Jurkat, Clone E6-1 (cell line): ENCODE measurements at regions not wholly inside any gene's neighbourhood (a gene's known extent, or its start where the extent isn't known, plus 50 kb on each side); places are given as distances from the start of the nearest gene placed in this dataset.
A peak's percentile ranks its signal among the peaks of the same experiment; 100 is the strongest.
"Not testable (repeated sequence)": the region's sequence is repeated elsewhere in the genome, so short reads cannot be mapped to it uniquely, and the experiment has no call there.

Experiments used
- DNase-seq: peaks from one replicate; pipeline ENCODE4 v3.0.0-alpha.2; 2011; ENCODE audit warnings: low read depth, low spot score
- H3K4me3 ChIP-seq: 2 replicates; pipeline ENCODE4 v1.5.1; 2011; ENCODE audit warnings: mild to moderate bottlenecking, low read length, control low read depth, moderate library complexity

DNA sequence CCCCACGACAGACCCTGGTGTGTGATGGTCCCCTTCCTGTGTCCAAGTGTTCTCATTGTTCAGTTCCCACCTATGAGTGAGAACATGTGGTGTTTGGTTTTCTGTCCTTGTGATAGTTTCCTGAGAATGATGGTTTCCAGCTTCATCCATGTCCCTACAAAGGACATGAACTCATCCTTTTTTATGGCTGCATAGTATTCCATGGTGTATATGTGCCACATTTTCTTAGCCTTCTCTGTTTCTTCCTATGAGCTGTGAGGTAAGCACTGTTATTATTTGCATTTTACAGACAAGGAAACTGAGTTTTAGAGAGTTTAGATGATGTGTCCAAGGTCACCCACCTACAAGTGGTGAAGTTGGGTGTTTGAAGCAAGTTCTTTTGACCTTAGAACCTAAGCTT is 51.1 kb upstream of the BNC1 start:
- not testable (repeated sequence) for H3K4me3 ChIP-seq, DNase-seq

DNA sequence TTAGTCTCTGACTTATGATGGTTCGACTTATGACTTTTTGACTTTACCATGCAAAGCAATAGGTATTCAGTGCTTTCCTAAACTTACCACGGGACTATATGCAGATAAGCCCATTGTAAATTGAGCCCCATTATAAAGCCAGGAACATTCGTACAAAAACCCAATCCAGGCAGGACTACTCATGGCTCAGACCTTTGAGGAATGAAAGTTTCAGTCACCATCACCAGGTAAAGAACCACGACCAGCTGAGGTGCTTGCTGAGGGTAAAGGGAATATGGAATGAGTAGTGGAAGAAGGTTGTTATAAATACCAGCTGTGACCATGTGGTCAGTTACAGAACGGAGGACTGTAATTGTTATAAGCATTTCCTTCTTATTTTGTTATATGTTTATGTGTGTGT is 54.9 kb upstream of the BNC1 start:
- no peak for DNase-seq
- H3K4me3 ChIP-seq: no peak overlapping the region

- no peak for DNase-seq
- H3K4me3 ChIP-seq: no peak overlapping the region
Measured at GRCh38 chr15:83340087-83340486, 55.6 kb upstream of the BNC1 start.

GRCh38 chr15:83346342-83346741 is 61.9 kb upstream of the BNC1 start:
- DNase-seq: no peak
- no peak overlapping the region for H3K4me3 ChIP-seq

- no peak for DNase-seq
Measured at GRCh38 chr15:83352119-83352518, 67.7 kb upstream of the BNC1 start.

DNA sequence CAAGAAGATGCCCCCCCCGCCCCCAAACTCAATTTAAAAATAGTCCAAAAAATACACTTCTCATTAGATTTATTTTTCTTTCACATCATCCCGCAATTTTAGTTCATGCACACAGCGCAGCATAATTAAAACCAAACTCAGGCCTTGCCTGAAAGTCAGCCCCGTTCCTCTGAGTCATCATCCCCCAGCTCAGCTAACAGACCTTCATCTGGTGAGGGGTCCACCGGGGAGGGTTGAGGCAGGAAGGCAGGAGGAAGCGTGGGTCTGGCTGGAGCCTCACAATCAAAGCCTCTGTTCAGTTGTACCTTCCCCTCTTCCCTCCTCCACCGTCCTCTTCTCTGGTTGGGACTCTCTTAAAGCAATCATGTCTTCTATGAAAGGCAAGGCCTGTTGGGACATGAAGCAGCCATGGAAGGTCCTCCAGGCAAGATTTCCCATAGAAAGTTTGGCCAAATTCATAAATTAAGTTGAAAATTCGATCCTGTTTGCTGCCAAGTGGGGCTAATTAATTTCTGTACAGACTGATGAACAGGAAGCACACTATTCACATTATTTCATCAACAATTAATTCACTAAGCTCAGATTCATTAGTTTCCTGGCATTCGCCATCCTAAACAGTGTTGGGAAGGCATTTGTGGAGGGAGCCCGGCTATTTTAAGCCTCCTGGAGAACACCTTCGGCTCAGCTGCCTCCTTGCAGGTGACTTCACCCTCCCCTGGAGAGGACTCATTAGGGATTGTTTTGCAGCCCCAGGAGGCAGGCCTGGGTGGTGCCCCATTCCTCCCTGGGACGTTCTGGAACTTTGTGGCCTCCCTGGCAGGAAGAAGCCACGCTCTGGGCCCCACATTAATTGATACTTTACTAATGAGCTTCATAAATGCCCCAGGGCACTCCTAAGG is 72.3 kb upstream of the BNC1 start:
- H3K4me3 ChIP-seq: no peak overlapping the region
- no peak for DNase-seq

More at GRCh38 chr15:83352119-83352518, 67.7 kb upstream of the BNC1 start:
- H3K4me3 ChIP-seq: no peak overlapping the region

DNA sequence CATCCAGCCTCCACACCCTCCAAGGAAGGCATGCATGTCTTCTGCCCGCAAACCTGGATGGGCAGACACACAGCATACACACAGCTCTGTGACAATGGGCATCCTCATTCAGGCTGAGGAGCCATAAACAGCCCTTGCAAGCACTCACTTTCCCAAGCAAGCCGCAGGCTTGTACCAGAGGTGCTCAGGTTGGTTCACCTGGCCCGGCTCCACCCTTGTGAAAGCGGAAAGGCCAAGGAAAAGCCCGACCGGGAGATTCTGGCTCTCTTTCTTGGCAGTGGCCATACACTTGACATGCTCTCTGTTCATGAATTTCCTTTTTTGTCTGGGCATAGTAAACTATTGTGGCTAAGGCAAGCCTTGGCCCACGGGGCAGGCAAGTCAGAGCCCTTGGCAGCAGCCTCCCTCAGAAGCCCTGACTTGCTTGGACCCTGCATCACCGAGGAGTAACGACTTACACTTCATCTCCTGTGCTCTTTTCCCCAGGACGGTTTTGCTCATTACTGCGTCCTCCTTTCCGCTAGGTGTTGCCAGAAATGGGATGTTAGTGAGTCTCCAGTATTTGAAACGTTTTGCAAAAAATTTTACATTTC is 74.6 kb upstream of the BNC1 start:
- DNase-seq: no peak
- H3K4me3 ChIP-seq: no peak overlapping the region

DNA sequence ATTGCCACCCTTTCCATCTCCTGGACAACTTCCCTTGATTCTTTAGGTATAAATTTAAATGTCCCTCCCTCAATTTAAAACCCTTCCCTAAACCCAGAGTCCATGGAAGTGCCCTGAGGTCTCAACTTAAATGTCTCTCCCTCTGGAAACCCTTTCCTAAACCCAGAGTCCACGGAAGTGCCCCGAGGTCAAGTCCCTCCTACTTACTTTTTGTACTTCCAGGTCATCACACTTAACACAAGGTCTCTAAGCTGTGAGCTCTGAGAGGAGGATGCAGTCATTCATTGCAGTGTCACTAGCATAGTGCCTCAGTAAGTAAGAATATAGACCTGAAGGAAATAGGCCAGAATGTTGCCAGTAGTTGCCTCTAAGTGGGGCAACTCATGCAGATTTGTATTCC is 78.2 kb upstream of the BNC1 start:
- H3K4me3 ChIP-seq: no peak overlapping the region
- DNase-seq: no peak

DNA sequence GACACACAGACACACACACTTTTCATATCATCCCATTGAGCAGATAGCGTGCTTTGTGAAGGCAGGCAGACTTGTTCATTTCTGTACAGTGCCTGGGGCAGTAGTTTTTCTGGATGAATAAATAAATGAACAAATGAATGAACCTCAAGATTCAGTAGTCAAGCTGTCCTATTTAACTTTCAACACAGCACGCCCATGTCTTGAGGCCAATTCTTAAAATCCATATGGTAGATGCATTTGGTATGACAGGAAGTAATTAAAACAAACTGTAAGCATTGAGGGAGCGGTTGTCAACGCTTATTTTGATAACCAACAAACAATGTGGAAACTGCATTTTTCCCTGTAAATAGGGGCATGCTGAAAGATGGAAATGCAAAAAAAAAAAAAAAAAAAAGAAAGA is 80.0 kb upstream of the BNC1 start:
- DNase-seq: no peak
- H3K4me3 ChIP-seq: no peak overlapping the region

DNA sequence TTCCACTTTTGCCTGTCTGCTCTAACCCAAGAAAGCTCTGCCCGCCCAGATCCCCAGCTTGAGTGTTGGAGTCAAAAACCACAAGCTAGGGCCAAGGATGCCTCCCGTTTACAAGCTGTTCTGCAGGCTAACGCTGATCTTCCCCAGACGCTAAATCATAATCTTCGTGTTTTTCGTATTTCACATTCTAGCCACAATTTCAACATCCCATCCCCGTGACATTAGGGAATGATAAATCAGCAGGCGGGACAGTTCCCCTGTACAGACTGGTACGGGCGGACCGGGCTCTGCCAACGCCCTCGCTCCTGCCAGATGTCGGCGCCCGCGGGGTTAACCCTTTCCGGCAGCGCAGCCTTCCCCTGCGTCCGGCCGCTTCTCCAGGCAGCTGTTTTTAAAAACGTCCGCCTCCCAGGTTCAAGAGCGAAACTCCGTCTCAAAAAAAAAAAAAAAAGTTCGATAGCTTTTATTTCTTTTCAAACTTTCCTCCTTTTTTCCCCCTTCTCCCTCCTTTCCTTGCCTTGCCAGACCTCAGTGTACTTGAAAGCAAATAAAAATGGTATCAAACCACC is 81.0 kb upstream of the BNC1 start:
- no peak for DNase-seq

DNA sequence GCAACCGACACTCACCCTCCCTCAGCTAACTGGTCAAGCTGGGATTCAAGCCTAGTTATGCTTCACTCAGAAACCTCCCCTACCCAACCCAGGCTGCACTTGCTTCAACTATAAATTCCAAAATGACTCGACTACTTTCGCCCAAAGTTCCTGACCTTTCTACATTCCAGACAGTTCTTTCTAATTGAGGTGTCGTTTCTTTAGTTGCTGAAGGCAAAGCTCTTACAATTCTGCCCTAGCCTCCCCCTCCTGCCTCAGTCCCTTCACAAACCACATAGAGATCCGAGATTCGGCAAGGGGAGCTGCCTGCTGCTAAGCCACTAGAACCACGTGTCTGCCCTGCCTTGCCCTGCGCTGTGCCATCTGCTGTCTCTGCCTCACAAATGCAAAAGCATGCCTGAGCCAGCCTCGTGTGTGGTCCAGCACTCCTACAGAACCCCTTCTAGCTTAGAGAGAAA is 74.7 kb upstream of the SH3GL3 start:
- peak; percentile 35 for DNase-seq
- H3K4me3 ChIP-seq: no peak overlapping the region

More for the DNA sequence above, 81.0 kb upstream of the BNC1 start:
- peak overlapping the region; percentile 22 for H3K4me3 ChIP-seq

GRCh38 chr15:83378921-83379578 is 68.1 kb upstream of the SH3GL3 start:
- H3K4me3 ChIP-seq: no peak overlapping the region
- no peak for DNase-seq

GRCh38 chr15:83379579-83379959 is 67.6 kb upstream of the SH3GL3 start:
- no peak for DNase-seq
- H3K4me3 ChIP-seq: no peak overlapping the region

GRCh38 chr15:83380059-83380458 is 67.1 kb upstream of the SH3GL3 start:
- H3K4me3 ChIP-seq: no peak overlapping the region
- DNase-seq: no peak

- H3K4me3 ChIP-seq: no peak overlapping the region
- peak; percentile 37 for DNase-seq
Measured at GRCh38 chr15:83380682-83381081, 66.5 kb upstream of the SH3GL3 start.

GRCh38 chr15:83383608-83384139 is 63.5 kb upstream of the SH3GL3 start:
- not testable (repeated sequence) for H3K4me3 ChIP-seq, DNase-seq

GRCh38 chr15:83396101-83396500 is 51.0 kb upstream of the SH3GL3 start:
- no peak overlapping the region for H3K4me3 ChIP-seq
- no peak for DNase-seq
